Central memory CD8-positive, alpha-beta T cell (primary cell): ENCODE measurements at regions not wholly inside any gene's neighbourhood (a gene's known extent, or its start where the extent isn't known, plus 50 kb on each side); places are given as distances from the start of the nearest gene placed in this dataset.

ENCODE experiments used
- ATAC-seq: fragments of 150-1000 bp; cut with Tn5 transposase; replicated peaks from 2 replicates; pipeline ENCODE4 v1.10.0; 2022; ENCODE audit warnings: mild to moderate bottlenecking, moderate FRiP score, moderate number of reproducible peaks; ENCODE audit not compliant: poor library complexity, severe bottlenecking; ENCODE audit errors: extremely low read depth
- DNase-seq, 2 donors: peaks; one replicate each; pipeline ENCODE4 v3.0.0; 2021; ENCODE audit warnings: low spot score in 2 of 2
- H3K27ac Mint-ChIP-seq: one replicate; pipeline ENCODE4 v1.8.0; 2022; ENCODE audit warnings: low read depth, mild to moderate bottlenecking, moderate library complexity, mixed read lengths
- H3K27me3 Mint-ChIP-seq: one replicate; pipeline ENCODE4 v1.8.0; 2022; ENCODE audit warnings: mixed read lengths
- H3K36me3 Mint-ChIP-seq: one replicate; pipeline ENCODE4 v1.8.0; 2022; ENCODE audit warnings: mild to moderate bottlenecking, moderate library complexity, mixed read lengths; ENCODE audit not compliant: insufficient read depth
- H3K4me1 Mint-ChIP-seq: one replicate; pipeline ENCODE4 v1.8.0; 2022; ENCODE audit warnings: mixed read lengths
- H3K4me3 Mint-ChIP-seq: one replicate; pipeline ENCODE4 v1.8.0; 2022; ENCODE audit warnings: mild to moderate bottlenecking, moderate library complexity, mixed read lengths
- H3K9me3 Mint-ChIP-seq: one replicate; pipeline ENCODE4 v1.8.0; 2022; ENCODE audit warnings: mixed read lengths

DNA sequence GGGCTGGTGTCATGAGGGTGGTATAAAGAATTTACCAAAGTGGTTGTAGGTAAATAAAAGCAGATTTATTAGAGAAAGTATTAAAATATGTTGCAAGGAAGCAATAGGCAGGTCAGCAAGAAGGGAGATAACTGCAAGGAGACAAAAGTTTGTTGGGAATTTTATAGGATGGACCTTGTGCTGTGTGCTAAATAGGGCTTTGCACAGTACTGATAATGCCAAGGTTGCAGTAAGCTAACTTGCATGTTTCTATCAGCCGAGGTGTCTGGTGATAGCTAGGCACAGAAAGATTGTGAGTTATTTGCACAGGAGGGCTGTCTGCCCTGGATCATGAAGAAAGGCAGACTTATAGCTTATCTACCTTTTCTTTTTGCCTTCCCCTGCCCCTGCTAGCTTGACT is 102.5 kb upstream of the SPRED1 start:
- DNase-seq = no peak
- ATAC-seq = no peak
- Mint-ChIP-seq H3K9me3 (peaks cover 6% of the 10 kb centered on the region), H3K36me3 (peaks cover 2% of the 10 kb centered on the region), H3K27me3 (peaks cover 30% of the 10 kb centered on the region), H3K4me1 (peaks cover 7% of the 10 kb centered on the region), H3K27ac (no peak overlapping the region), H3K4me3 (no peak overlapping the region)

- peaks cover 6% of the 10 kb centered on the region for H3K9me3 Mint-ChIP-seq
- no peak for ATAC-seq
- H3K27me3 Mint-ChIP-seq = peaks cover 30% of the 10 kb centered on the region
- peaks cover 7% of the 10 kb centered on the region for H3K4me1 Mint-ChIP-seq
- DNase-seq = no peak
- peaks cover 2% of the 10 kb centered on the region for H3K36me3 Mint-ChIP-seq
- H3K27ac Mint-ChIP-seq = no peak overlapping the region
- H3K4me3 Mint-ChIP-seq = no peak overlapping the region
Measured at GRCh38 chr15:38150794-38151193, 101.8 kb upstream of the SPRED1 start.

DNA sequence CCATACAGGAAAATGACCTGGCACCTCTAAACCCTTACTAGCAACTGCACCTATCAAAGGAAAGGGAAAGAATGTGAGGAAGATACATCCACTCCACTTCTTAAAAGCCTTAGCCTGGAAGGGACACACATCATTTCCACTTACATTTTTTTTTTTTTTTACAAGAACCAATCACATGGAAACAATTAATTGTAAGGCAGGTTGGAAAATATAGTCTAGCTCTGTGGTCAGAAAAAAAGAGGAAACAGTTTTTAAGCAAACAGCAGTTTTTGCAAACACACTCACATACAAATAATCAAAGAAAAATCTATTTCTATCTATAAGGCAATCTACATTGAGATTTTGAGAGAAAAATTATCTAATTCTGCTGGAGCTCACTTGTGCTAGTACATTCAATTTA is 98.9 kb upstream of the SPRED1 start:
- H3K27me3 Mint-ChIP-seq = peaks cover 21% of the 10 kb centered on the region
- peaks cover 7% of the 10 kb centered on the region for H3K4me1 Mint-ChIP-seq
- ATAC-seq (no peak), DNase-seq (no peak)
- H3K27ac Mint-ChIP-seq = no peak overlapping the region
- no peaks in the 10 kb centered on the region for H3K36me3 Mint-ChIP-seq
- H3K9me3 Mint-ChIP-seq = peaks cover 11% of the 10 kb centered on the region
- no peak overlapping the region for H3K4me3 Mint-ChIP-seq

DNA sequence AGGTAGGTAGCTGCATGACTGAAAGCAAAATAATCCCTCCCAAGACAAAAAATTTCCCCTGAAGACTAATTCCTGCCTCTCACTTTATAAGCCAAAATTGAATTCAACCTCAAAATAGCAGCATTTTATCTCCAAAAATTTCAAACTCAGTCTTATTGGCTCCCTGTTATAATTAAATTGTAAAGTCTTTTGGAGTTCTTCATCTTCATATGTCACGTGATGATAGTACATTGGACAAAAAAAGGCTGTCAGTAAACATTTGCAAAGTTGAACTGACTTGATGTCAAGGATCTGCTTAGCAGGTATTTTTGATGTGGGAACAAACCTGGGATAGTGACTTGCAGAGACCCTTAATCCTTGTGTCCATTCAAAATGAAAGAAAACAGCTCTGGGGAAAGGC is 98.4 kb upstream of the SPRED1 start:
- Mint-ChIP-seq H3K4me1 (peaks cover 3% of the 10 kb centered on the region), H3K27me3 (peaks cover 21% of the 10 kb centered on the region), H3K27ac (no peak overlapping the region), H3K9me3 (peaks cover 11% of the 10 kb centered on the region), H3K4me3 (no peak overlapping the region), H3K36me3 (no peaks in the 10 kb centered on the region)
- DNase-seq (no peak), ATAC-seq (no peak)

GRCh38 chr15:38154837-38155236 is 97.8 kb upstream of the SPRED1 start:
- Mint-ChIP-seq H3K4me1 (no peaks in the 10 kb centered on the region), H3K36me3 (no peaks in the 10 kb centered on the region), H3K9me3 (peaks cover 11% of the 10 kb centered on the region), H3K27me3 (peaks cover 21% of the 10 kb centered on the region), H3K4me3 (no peak overlapping the region), H3K27ac (no peak overlapping the region)
- DNase-seq (no peak), ATAC-seq (no peak)

GRCh38 chr15:38163658-38164057 is 89.0 kb upstream of the SPRED1 start:
- peaks cover 34% of the 10 kb centered on the region for H3K27me3 Mint-ChIP-seq
- H3K4me1 Mint-ChIP-seq = no peaks in the 10 kb centered on the region
- ATAC-seq = no peak
- H3K4me3 Mint-ChIP-seq = no peak overlapping the region
- no peaks in the 10 kb centered on the region for H3K9me3 Mint-ChIP-seq
- DNase-seq = no peak
- no peaks in the 10 kb centered on the region for H3K36me3 Mint-ChIP-seq
- H3K27ac Mint-ChIP-seq = no peak overlapping the region

- no peak for DNase-seq
Measured at GRCh38 chr15:38164061-38164460, 88.6 kb upstream of the SPRED1 start.

DNA sequence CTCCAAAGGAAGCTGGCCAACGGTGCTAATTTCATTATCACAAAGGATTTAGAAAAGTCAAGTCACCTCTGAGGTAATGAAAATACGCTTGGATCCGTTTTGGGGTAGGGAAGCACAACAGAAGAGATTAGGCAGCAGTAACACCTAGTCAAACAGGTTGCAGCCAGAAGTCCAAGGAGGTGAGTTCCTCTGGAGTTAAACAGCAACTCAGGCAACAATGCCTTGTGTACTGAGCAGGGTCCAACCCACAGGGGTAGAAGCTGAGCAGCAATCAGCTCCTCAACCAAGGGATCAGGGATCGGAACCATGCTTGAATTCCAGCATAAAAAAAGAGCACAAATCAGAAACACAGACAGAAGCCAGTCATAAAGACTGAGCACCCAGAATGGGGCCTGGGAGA is 88.1 kb upstream of the SPRED1 start:
- no peak overlapping the region for H3K4me3 Mint-ChIP-seq
- no peaks in the 10 kb centered on the region for H3K4me1 Mint-ChIP-seq
- no peak for ATAC-seq
- H3K27me3 Mint-ChIP-seq = peaks cover 35% of the 10 kb centered on the region
- no peak overlapping the region for H3K27ac Mint-ChIP-seq
- no peak for DNase-seq
- H3K36me3 Mint-ChIP-seq = no peaks in the 10 kb centered on the region
- no peaks in the 10 kb centered on the region for H3K9me3 Mint-ChIP-seq

More at GRCh38 chr15:38164061-38164460, 88.6 kb upstream of the SPRED1 start:
- H3K4me3 Mint-ChIP-seq = no peak overlapping the region
- H3K4me1 Mint-ChIP-seq = no peaks in the 10 kb centered on the region
- peaks cover 34% of the 10 kb centered on the region for H3K27me3 Mint-ChIP-seq
- no peak for ATAC-seq
- H3K27ac Mint-ChIP-seq = no peak overlapping the region
- no peaks in the 10 kb centered on the region for H3K9me3 Mint-ChIP-seq
- H3K36me3 Mint-ChIP-seq = no peaks in the 10 kb centered on the region

GRCh38 chr15:38168467-38169070 is 84.1 kb upstream of the SPRED1 start:
- no peaks in the 10 kb centered on the region for H3K4me1 Mint-ChIP-seq
- ATAC-seq = no peak
- no peak overlapping the region for H3K4me3 Mint-ChIP-seq
- H3K9me3 Mint-ChIP-seq = no peaks in the 10 kb centered on the region
- DNase-seq = no peak
- peaks cover 47% of the 10 kb centered on the region for H3K27me3 Mint-ChIP-seq
- H3K36me3 Mint-ChIP-seq = no peaks in the 10 kb centered on the region
- no peak overlapping the region for H3K27ac Mint-ChIP-seq

DNA sequence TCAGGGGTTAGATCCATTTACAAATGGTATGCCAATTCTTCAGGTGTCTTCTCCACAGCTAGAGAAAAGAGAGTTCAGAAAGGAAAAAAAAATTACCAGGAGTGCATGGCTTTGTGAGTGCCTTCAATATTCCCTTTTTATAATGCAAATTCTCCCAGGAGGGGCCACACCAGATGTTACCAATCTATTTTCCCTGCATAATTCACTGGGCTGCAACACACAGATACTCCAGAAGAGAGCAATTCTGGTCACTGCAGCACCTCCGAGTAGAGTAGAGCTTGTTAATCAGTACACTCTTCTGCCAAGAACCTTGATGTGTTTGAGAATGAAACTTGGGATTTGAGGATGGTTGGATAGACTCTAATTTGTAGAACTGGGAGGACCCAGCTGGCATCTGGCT is 80.7 kb upstream of the SPRED1 start:
- Mint-ChIP-seq H3K27me3 (peaks cover 54% of the 10 kb centered on the region), H3K4me1 (no peaks in the 10 kb centered on the region), H3K4me3 (no peak overlapping the region), H3K27ac (no peak overlapping the region), H3K9me3 (no peaks in the 10 kb centered on the region), H3K36me3 (no peaks in the 10 kb centered on the region)
- ATAC-seq (no peak), DNase-seq (no peak)

- ATAC-seq (no peak), DNase-seq (no peak)
- peaks cover 61% of the 10 kb centered on the region for H3K27me3 Mint-ChIP-seq
- H3K36me3 Mint-ChIP-seq = no peaks in the 10 kb centered on the region
- no peaks in the 10 kb centered on the region for H3K9me3 Mint-ChIP-seq
- H3K4me1 Mint-ChIP-seq = no peaks in the 10 kb centered on the region
- H3K27ac Mint-ChIP-seq = no peak overlapping the region
- H3K4me3 Mint-ChIP-seq = no peak overlapping the region
Measured at GRCh38 chr15:38174691-38175090, 77.9 kb upstream of the SPRED1 start.

DNA sequence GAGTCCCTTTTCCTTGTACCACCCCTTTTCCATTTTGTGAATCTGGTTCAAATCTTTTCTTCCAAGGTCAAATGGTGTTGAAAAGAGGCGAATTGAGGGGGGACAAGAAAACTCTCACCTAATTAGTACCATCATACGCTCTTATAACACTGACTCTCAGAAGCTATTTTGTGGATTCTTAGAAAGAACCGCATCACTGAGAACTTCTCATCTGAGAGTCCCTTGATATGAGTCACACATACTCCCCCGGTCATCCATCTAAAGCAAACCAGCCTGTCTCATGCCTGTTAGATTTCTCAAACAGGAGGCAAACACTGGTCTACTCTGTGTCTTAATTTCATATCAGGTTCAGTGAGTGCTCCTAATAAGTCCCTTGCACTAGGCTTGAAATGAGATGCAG is 76.5 kb upstream of the SPRED1 start:
- DNase-seq (no peak), ATAC-seq (no peak)
- H3K4me1 Mint-ChIP-seq = no peaks in the 10 kb centered on the region
- no peaks in the 10 kb centered on the region for H3K9me3 Mint-ChIP-seq
- peaks cover 58% of the 10 kb centered on the region for H3K27me3 Mint-ChIP-seq
- H3K4me3 Mint-ChIP-seq = no peak overlapping the region
- H3K27ac Mint-ChIP-seq = no peak overlapping the region
- no peaks in the 10 kb centered on the region for H3K36me3 Mint-ChIP-seq

DNA sequence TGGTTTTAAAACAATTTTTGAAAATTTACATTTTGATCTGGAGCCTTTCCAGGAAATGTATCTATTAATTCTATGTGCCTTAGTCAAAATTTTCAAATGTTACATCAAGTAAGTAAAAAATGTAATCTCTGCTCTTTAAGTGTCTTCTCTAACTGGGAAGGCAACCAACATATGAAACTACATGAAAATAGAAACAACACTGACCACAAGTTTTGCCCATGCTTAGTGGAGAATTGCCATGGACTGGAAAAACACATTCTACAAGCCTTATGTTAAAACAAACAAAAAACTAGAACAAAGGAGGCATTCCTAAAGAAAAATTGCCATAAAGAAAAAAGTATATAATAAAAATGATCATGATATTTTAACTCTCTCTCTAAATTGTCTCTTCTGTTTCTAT is 75.9 kb upstream of the SPRED1 start:
- Mint-ChIP-seq H3K4me1 (no peaks in the 10 kb centered on the region), H3K9me3 (no peaks in the 10 kb centered on the region), H3K4me3 (no peak overlapping the region), H3K27ac (no peak overlapping the region), H3K36me3 (no peaks in the 10 kb centered on the region), H3K27me3 (peaks cover 58% of the 10 kb centered on the region)
- DNase-seq (no peak), ATAC-seq (no peak)

- ATAC-seq (no peak), DNase-seq (no peak)
- no peak overlapping the region for H3K27ac Mint-ChIP-seq
- H3K4me1 Mint-ChIP-seq = no peaks in the 10 kb centered on the region
- peaks cover 48% of the 10 kb centered on the region for H3K27me3 Mint-ChIP-seq
- H3K36me3 Mint-ChIP-seq = peaks cover 2% of the 10 kb centered on the region
- no peaks in the 10 kb centered on the region for H3K9me3 Mint-ChIP-seq
- no peak overlapping the region for H3K4me3 Mint-ChIP-seq
Measured at GRCh38 chr15:38182900-38183299, 69.7 kb upstream of the SPRED1 start.
